HepG2 (cell line): ENCODE measurements at regions not wholly inside any gene's neighbourhood (a gene's known extent, or its start where the extent isn't known, plus 50 kb on each side); places are given as distances from the start of the nearest gene placed in this dataset.

Source experiments
- ATAC-seq: fragments of 200-7000 bp; cut with Tn5 transposase; 3 replicates; pipeline ENCODE4 v1.9.1; 2020; ENCODE audit warnings: mild to moderate bottlenecking, moderate library complexity
- BruUV-seq: library from RNA; stranded (reverse); fragments of 400-500 nt; replicated peaks from 2 replicates; lab custom pipeline; 2021; lab: Mats Ljungman, UMichigan
- CTCF ChIA-PET: fragments of 300-600 bp; formaldehyde crosslinking; extraction: SDS; loops from one replicate; lab custom pipeline; 2021; ENCODE audit warnings: low total read pairs, inconsistent platforms, low intra/inter-chr PET ratio; lab: Yijun Ruan, JAX
- POLR2A ChIA-PET: fragments of 350-600 bp; sonication (Branson Sonifier 250); formaldehyde crosslinking; loops from one replicate; lab custom pipeline; 2020; ENCODE audit warnings: antibody characterized with exemption, inconsistent platforms; lab: Yijun Ruan, JAX
- DNase-seq: peaks from one replicate; pipeline ENCODE4 v3.0.0-alpha.2; 2015; ENCODE audit warnings: low spot score
- FAIRE-seq: peaks from 3 replicates; lab custom pipeline; 2011; peaks lifted over from hg19 to GRCh38; lab: Jason Lieb, UNC
- H2AFZ ChIP-seq: one replicate; pipeline ENCODE4 v1.6.1; 2011; ENCODE audit warnings: low read length, inconsistent platforms
- H3K27ac ChIP-seq: fragments of 300-600 bp; 3 replicates; pipeline ENCODE4 v1.8.0; 2011; ENCODE audit warnings: mixed run types, mild to moderate bottlenecking, mixed read lengths, low read length, inconsistent platforms; ENCODE audit not compliant: insufficient read depth; ENCODE audit errors: extremely low read length
- H3K27me3 ChIP-seq, 2 experiments: fragments of 200-600 bp in 1 of 2; 2 replicates in 1 of 2; 3 replicates in 1 of 2; pipeline versions ENCODE4 v1.6.0 to v1.8.0; 2011; ENCODE audit warnings: low read length in 2 of 2, mild to moderate bottlenecking in 2 of 2, moderate library complexity in 2 of 2, inconsistent platforms in 1 of 2; ENCODE audit not compliant: insufficient read depth in 2 of 2, control insufficient read depth in 1 of 2
- H3K36me3 ChIP-seq, 2 experiments: fragments of 200-600 bp in 1 of 2; replicated peaks in 1 of 2; 2 replicates in 1 of 2; 3 replicates in 1 of 2; pipeline versions ENCODE4 v1.5.1 to v1.8.0; 2011; ENCODE audit warnings: low read length in 2 of 2, inconsistent platforms in 1 of 2; ENCODE audit not compliant: insufficient read depth in 2 of 2, control insufficient read depth in 1 of 2
- H3K4me1 ChIP-seq: 2 replicates; pipeline ENCODE4 v1.5.1; 2012; ENCODE audit warnings: low read length, inconsistent platforms; ENCODE audit not compliant: insufficient read depth
- H3K4me2 ChIP-seq: 2 replicates; pipeline ENCODE4 v1.6.0; 2011; ENCODE audit warnings: low read depth, low read length, inconsistent platforms
- H3K4me3 ChIP-seq, 3 experiments: fragments of 200-600 bp in 1 of 3; sonication (generic), shearing (Covaris generic) in 1 of 3; replicated peaks in 1 of 3; 2 replicates each; pipeline ENCODE4 v1.5.1; 2011 to 2016; ENCODE audit warnings: low read length in 3 of 3, inconsistent platforms in 2 of 3, low read depth in 2 of 3, mild to moderate bottlenecking in 2 of 3, control low read depth in 1 of 3, mixed read lengths in 1 of 3; ENCODE audit not compliant: insufficient read depth in 1 of 3
- H3K79me2 ChIP-seq: one replicate; pipeline ENCODE4 v1.6.1; 2011; ENCODE audit warnings: low read length, inconsistent platforms; ENCODE audit not compliant: insufficient read depth
- H3K9ac ChIP-seq: 2 replicates; pipeline ENCODE4 v1.6.0; 2011; ENCODE audit warnings: mild to moderate bottlenecking, low read depth, low read length, inconsistent platforms; ENCODE audit not compliant: insufficient read depth
- H3K9me3 ChIP-seq: 2 replicates; pipeline ENCODE4 v1.5.1; 2012; ENCODE audit warnings: mild to moderate bottlenecking, low read length
- H4K20me1 ChIP-seq: 2 replicates; pipeline ENCODE4 v1.6.0; 2011; ENCODE audit warnings: inconsistent platforms, mild to moderate bottlenecking, low read length, moderate library complexity; ENCODE audit not compliant: insufficient read depth
- CEBPB ChIP-seq: IDR thresholded peaks from 2 replicates; pipeline ENCODE4 v1.6.1; 2011; ENCODE audit warnings: low read depth, low read length, improper control_type of control experiment, borderline replicate concordance
- HIVEP1 ChIP-seq: sonication (generic); formaldehyde crosslinking; IDR thresholded peaks from 2 replicates; pipeline ENCODE4 v1.4.0; 2020; ENCODE audit warnings: mild to moderate bottlenecking, missing genetic modification reagents
- MED8 ChIP-seq: sonication (generic); formaldehyde crosslinking; IDR thresholded peaks from 2 replicates; pipeline ENCODE4 v1.8.1; 2023; ENCODE audit warnings: mild to moderate bottlenecking, missing genetic modification reagents; ENCODE audit not compliant: insufficient replicate concordance
- MYNN ChIP-seq: sonication (generic); formaldehyde crosslinking; IDR thresholded peaks from 2 replicates; pipeline ENCODE4 v1.4.0; 2020; ENCODE audit warnings: mild to moderate bottlenecking, low read depth, missing genetic modification reagents
- PHF20 ChIP-seq: sonication (generic); formaldehyde crosslinking; IDR thresholded peaks from 2 replicates; pipeline ENCODE4 v1.5.0; 2020; ENCODE audit warnings: mild to moderate bottlenecking, missing genetic modification reagents
- SIN3B ChIP-seq: fragments of 150-350 bp; IDR thresholded peaks from 2 replicates; pipeline ENCODE4 v1.6.1; 2014; ENCODE audit warnings: low read length
- TARDBP ChIP-seq: sonication (generic); formaldehyde crosslinking; IDR thresholded peaks from 2 replicates; pipeline ENCODE4 v1.8.0; 2022; ENCODE audit warnings: mild to moderate bottlenecking, missing genetic modification reagents
- TOE1 ChIP-seq: sonication (generic); formaldehyde crosslinking; IDR thresholded peaks from 2 replicates; pipeline ENCODE4 v1.4.0; 2020; ENCODE audit warnings: mild to moderate bottlenecking, missing genetic modification reagents
- ZBTB20 ChIP-seq: sonication (generic); formaldehyde crosslinking; IDR thresholded peaks from 2 replicates; pipeline ENCODE4 v1.8.1; 2023; ENCODE audit warnings: missing genetic modification reagents, low read depth, mild to moderate bottlenecking, borderline replicate concordance
- ZBTB8A ChIP-seq: sonication (generic); formaldehyde crosslinking; IDR thresholded peaks from 2 replicates; pipeline ENCODE4 v1.4.0; 2020; ENCODE audit warnings: mild to moderate bottlenecking, low read depth, missing genetic modification reagents, borderline replicate concordance
- ZNF335 ChIP-seq: sonication (generic); formaldehyde crosslinking; IDR thresholded peaks from 2 replicates; pipeline ENCODE4 v1.4.0; 2020; ENCODE audit warnings: missing genetic modification reagents
- ZNF788 ChIP-seq: sonication (generic); formaldehyde crosslinking; IDR thresholded peaks from 2 replicates; pipeline ENCODE4 v1.5.0; 2020; ENCODE audit warnings: mild to moderate bottlenecking, missing genetic modification reagents, borderline replicate concordance
- ZZZ3 ChIP-seq: sonication (generic); formaldehyde crosslinking; IDR thresholded peaks from 2 replicates; pipeline ENCODE4 v1.4.0; 2020; ENCODE audit warnings: missing genetic modification reagents, mild to moderate bottlenecking, borderline replicate concordance
- WGBS: methylation state at CpG from one replicate; pipeline ENCODE4 v1.1.6; 2017; ENCODE audit warnings: low lambda C conversion rate; 5-methylcytosine and 5-hydroxymethylcytosine counted together
- in situ Hi-C: cut with HindIII; loops from 2 replicates; pipeline ENCODE4 v1.10.0; 2017; ENCODE audit warnings: low pct_unique_long_range_greater_than_20kb; ENCODE audit not compliant: extremely low pct_ligation_motif_present
- intact Hi-C: fragments of 100-400 bp; cut with micrococcal nuclease; formaldehyde crosslinking; loops from one replicate; pipeline ENCODE4 v1.10.0; 2022; ENCODE audit not compliant: unreplicated experiment
- TF ChIP-seq, protein P1 (sequence below), 2 experiments: fragments of 450-650 bp in 1 of 2; sonication (generic) in 1 of 2; formaldehyde crosslinking; IDR thresholded peaks; 2 replicates each; pipeline versions ENCODE4 v1.5.0 to v1.8.0; 2020 to 2022; ENCODE audit warnings: mild to moderate bottlenecking in 1 of 2, missing genetic modification reagents in 1 of 2

DNA sequence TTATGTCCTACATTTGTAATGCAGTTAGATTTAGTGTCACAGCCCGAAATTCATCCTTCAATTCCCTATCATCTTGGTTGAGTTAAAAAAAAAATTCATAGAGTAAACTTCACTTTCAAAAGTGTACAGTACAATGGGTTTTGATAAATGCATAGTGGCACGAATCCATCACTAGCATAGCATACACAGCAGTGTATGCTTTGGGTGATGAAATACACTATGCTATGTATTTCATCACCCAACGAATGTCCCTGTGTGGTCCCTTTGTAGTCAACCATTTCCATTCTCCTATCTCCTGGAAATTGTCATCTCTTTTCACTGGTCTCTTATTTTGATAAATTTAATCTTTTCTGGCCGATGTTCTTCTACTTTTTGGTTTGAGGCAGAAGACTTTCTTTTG lies 129.4 kb upstream of the BASP1 start:
- H3K4me3 ChIP-seq, result no peak overlapping the region
- H3K79me2 ChIP-seq, result no peaks in the 10 kb centered on the region
- DNase-seq, result no peak
- no TSS peak for BruUV-seq
- in situ Hi-C loops (no loop called here), intact Hi-C loops (no loop called here)
- no peak overlapping the region for H3K9ac ChIP-seq
- no peak for ATAC-seq
- H4K20me1 ChIP-seq, result no peaks in the 10 kb centered on the region
- TF ChIP-seq ZZZ3 (no peak), CEBPB (peak; percentile 61; the same call in 1 of the 2 replicates), TARDBP (no peak), ZNF788 (CRISPR knock-in tag) (no peak), ZBTB8A (no peak)
- TF ChIP-seq, protein P1, sequence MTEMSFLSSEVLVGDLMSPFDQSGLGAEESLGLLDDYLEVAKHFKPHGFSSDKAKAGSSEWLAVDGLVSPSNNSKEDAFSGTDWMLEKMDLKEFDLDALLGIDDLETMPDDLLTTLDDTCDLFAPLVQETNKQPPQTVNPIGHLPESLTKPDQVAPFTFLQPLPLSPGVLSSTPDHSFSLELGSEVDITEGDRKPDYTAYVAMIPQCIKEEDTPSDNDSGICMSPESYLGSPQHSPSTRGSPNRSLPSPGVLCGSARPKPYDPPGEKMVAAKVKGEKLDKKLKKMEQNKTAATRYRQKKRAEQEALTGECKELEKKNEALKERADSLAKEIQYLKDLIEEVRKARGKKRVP (CRISPR knock-in tag; IDR thresholded peaks at IDR 0.05), result peak in 1 of 2 experiments; percentile 60; a peak in 2 of 4 replicates
- ChIA-PET CTCF (no interaction called here), POLR2A (no interaction called here)
- H3K27ac ChIP-seq, result no peak overlapping the region
- no peaks in the 10 kb centered on the region for H3K36me3 ChIP-seq
- H3K4me1 ChIP-seq, result 0 out of 2 replicates have a peak, but pooled peaks cover 7% of the 10 kb centered on the region
- 0% methylated on average over 4 of the region's 4 CpGs for WGBS
- H3K4me2 ChIP-seq, result no peak overlapping the region
- H3K27me3 ChIP-seq, result no peaks in the 10 kb centered on the region
- H3K9me3 ChIP-seq, result no peaks in the 10 kb centered on the region
- no peak overlapping the region for H2AFZ ChIP-seq
- no peak for FAIRE-seq

DNA sequence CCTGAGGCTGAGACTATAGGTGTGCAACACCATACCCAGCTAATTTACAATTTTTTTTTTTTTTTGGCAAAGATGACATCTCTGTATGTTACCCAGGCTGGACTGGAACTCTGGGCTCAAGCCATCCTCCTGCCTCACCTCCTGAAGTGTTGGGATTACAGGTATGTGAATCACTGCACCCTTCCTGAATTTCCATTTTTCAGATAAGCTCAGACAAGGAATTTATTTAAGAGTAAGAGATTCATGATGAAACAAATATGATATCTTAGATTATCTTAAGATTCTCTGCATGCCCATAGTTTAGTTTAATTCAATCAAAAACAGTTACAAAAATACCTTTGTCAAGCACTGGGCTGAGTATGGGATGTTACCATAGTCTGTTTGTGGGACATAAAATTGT lies 128.4 kb upstream of the BASP1 start:
- H4K20me1 ChIP-seq, result no peaks in the 10 kb centered on the region
- ATAC-seq, result no peak
- CTCF ChIA-PET, result no interaction called here

More for the DNA sequence above, 128.4 kb upstream of the BASP1 start:
- TF ChIP-seq ZBTB20 (no peak), MYNN (no peak), HIVEP1 (CRISPR knock-in tag) (no peak), SIN3B (no peak), ZNF335 (CRISPR knock-in tag) (no peak), MED8 (CRISPR knock-in tag) (no peak), PHF20 (CRISPR knock-in tag) (no peak), TOE1 (CRISPR knock-in tag) (no peak)
- Histone ChIP-seq H3K9ac (no peak overlapping the region), H3K4me1 (0 out of 2 replicates have a peak, but pooled peaks cover 7% of the 10 kb centered on the region), H3K27ac (no peak overlapping the region), H3K9me3 (no peaks in the 10 kb centered on the region), H2AFZ (no peak overlapping the region), H3K27me3 (no peaks in the 10 kb centered on the region), H3K36me3 (no peaks in the 10 kb centered on the region), H3K4me3 (no peak overlapping the region), H3K79me2 (no peaks in the 10 kb centered on the region), H3K4me2 (no peak overlapping the region)
- no TSS peak for BruUV-seq
- FAIRE-seq, result no peak
- DNase-seq, result no peak
- POLR2A ChIA-PET, result no interaction called here
- intact Hi-C loops, result no loop called here
- in situ Hi-C loops, result no loop called here
